ENCODE measurements at regions not wholly inside any gene's neighbourhood (a gene's known extent, or its start where the extent isn't known, plus 50 kb on each side); places are given as distances from the start of the nearest gene placed in this dataset.

GRCh38 chr2:121072784-121073183 lies 212.2 kb downstream of the TFCP2L1 start:
- Mint-ChIP-seq H3K27ac (ENCODE audit: unreplicated experiment) (no peak overlapping the region), H3K27me3 (ENCODE audit: unreplicated experiment) (peaks cover 9% of the 10 kb centered on the region), H3K36me3 (ENCODE audit: unreplicated experiment) (no peaks in the 10 kb centered on the region), H3K9me3 (ENCODE audit: unreplicated experiment) (peaks cover 2% of the 10 kb centered on the region), H3K4me3 (ENCODE audit: unreplicated experiment) (no peak overlapping the region), H3K4me1 (ENCODE audit: low read depth, unreplicated experiment) (peaks cover 7% of the 10 kb centered on the region)
- no peak for DNase-seq
- no peak for TF ChIP-seq CTCF (IDR thresholded peaks at IDR 0.05; ENCODE audit: partially characterized antibody, unreplicated experiment)

GRCh38 chr2:121073320-121074210 lies 211.4 kb downstream of the TFCP2L1 start:
- no peak for DNase-seq
- H3K4me1 Mint-ChIP-seq (ENCODE audit: low read depth, unreplicated experiment) = peaks cover 7% of the 10 kb centered on the region
- H3K4me3 Mint-ChIP-seq (ENCODE audit: unreplicated experiment) = no peak overlapping the region
- peaks cover 2% of the 10 kb centered on the region for H3K9me3 Mint-ChIP-seq (ENCODE audit: unreplicated experiment)
- no peaks in the 10 kb centered on the region for H3K36me3 Mint-ChIP-seq (ENCODE audit: unreplicated experiment)
- H3K27me3 Mint-ChIP-seq (ENCODE audit: unreplicated experiment) = peaks cover 11% of the 10 kb centered on the region
- no peak overlapping the region for H3K27ac Mint-ChIP-seq (ENCODE audit: unreplicated experiment)
- no peak for TF ChIP-seq CTCF (IDR thresholded peaks at IDR 0.05; ENCODE audit: partially characterized antibody, unreplicated experiment)

GRCh38 chr2:121074293-121074932 lies 210.6 kb downstream of the TFCP2L1 start:
- H3K9me3 Mint-ChIP-seq (ENCODE audit: unreplicated experiment) = peaks cover 2% of the 10 kb centered on the region
- H3K27me3 Mint-ChIP-seq (ENCODE audit: unreplicated experiment) = peaks cover 9% of the 10 kb centered on the region
- no peaks in the 10 kb centered on the region for H3K36me3 Mint-ChIP-seq (ENCODE audit: unreplicated experiment)
- no peak for DNase-seq
- TF ChIP-seq CTCF (IDR thresholded peaks at IDR 0.05; ENCODE audit: partially characterized antibody, unreplicated experiment) = no peak
- peak overlapping the region; percentile 75 for H3K4me3 Mint-ChIP-seq (ENCODE audit: unreplicated experiment)
- peak overlapping the region; percentile 38 for H3K27ac Mint-ChIP-seq (ENCODE audit: unreplicated experiment)
- H3K4me1 Mint-ChIP-seq (ENCODE audit: low read depth, unreplicated experiment) = peaks cover 7% of the 10 kb centered on the region

- DNase-seq = peak; percentile 76
- Mint-ChIP-seq H3K36me3 (ENCODE audit: unreplicated experiment) (no peaks in the 10 kb centered on the region), H3K27me3 (ENCODE audit: unreplicated experiment) (peaks cover 7% of the 10 kb centered on the region), H3K27ac (ENCODE audit: unreplicated experiment) (peak overlapping the region; percentile 38), H3K4me3 (ENCODE audit: unreplicated experiment) (peak overlapping the region; percentile 75), H3K4me1 (ENCODE audit: low read depth, unreplicated experiment) (peaks cover 9% of the 10 kb centered on the region), H3K9me3 (ENCODE audit: unreplicated experiment) (peaks cover 3% of the 10 kb centered on the region)
- no peak for TF ChIP-seq CTCF (IDR thresholded peaks at IDR 0.05; ENCODE audit: partially characterized antibody, unreplicated experiment)
These were observed 209.9 kb downstream of the TFCP2L1 start for GRCh38 chr2:121075006-121075551.
